Subcutaneous abdominal adipose tissue (tissue), 5 donors: ENCODE measurements at regions not wholly inside any gene's neighbourhood (a gene's known extent, or its start where the extent isn't known, plus 50 kb on each side); places are given as distances from the start of the nearest gene placed in this dataset.

ENCODE experiments used
- H3K27ac ChIP-seq: one replicate; pipeline ENCODE4 v1.7.0; 2013; ENCODE audit warnings: low read depth, mild to moderate bottlenecking, inconsistent platforms, low read length, moderate library complexity
- H3K27me3 ChIP-seq, 5 donors: one replicate each; pipeline ENCODE4 v1.7.0; 2013; ENCODE audit warnings: low read length in 5 of 5, inconsistent platforms in 1 of 5; ENCODE audit not compliant: control insufficient read depth in 5 of 5, insufficient read depth in 4 of 5
- H3K36me3 ChIP-seq, 5 donors: one replicate each; pipeline ENCODE4 v1.7.0; 2013; ENCODE audit warnings: low read length in 5 of 5; ENCODE audit not compliant: control insufficient read depth in 5 of 5, insufficient read depth in 5 of 5
- H3K4me1 ChIP-seq, 5 donors: one replicate each; pipeline ENCODE4 v1.7.0; 2013; ENCODE audit warnings: low read length in 5 of 5, mild to moderate bottlenecking in 3 of 5, moderate library complexity in 1 of 5; ENCODE audit not compliant: control insufficient read depth in 5 of 5, insufficient read depth in 5 of 5
- H3K4me3 ChIP-seq, 5 donors: one replicate each; pipeline ENCODE4 v1.7.0; 2013; ENCODE audit warnings: low read length in 5 of 5, low read depth in 1 of 5
- H3K9ac ChIP-seq, 5 donors: one replicate each; pipeline ENCODE4 v1.7.0; 2013; ENCODE audit warnings: low read length in 5 of 5, mild to moderate bottlenecking in 4 of 5, moderate library complexity in 3 of 5
- H3K9me3 ChIP-seq, 5 donors: one replicate each; pipeline ENCODE4 v1.7.0; 2013; ENCODE audit warnings: low read length in 5 of 5; ENCODE audit not compliant: control insufficient read depth in 5 of 5
- donor health status: healthy.
- donor health status: healthy.
- donor health status: healthy.
- donor health status: healthy.
- donor health status: healthy.

GRCh38 chrX:16431266-16431665, 218.7 kb upstream of the S100G start:
- no peak overlapping the region for H3K27ac ChIP-seq
- no peaks in the 10 kb centered on the region for H3K36me3 ChIP-seq
- peaks cover 0 to 11% (median 8%) of the 10 kb centered on the region in 5 donors for H3K27me3 ChIP-seq
- no peak overlapping the region for H3K9ac ChIP-seq
- no peaks in the 10 kb centered on the region for H3K4me1 ChIP-seq
- no peak overlapping the region for H3K4me3 ChIP-seq
- H3K9me3 ChIP-seq, result peaks cover 0 to 4% (median 0%) of the 10 kb centered on the region in 5 donors

- Histone ChIP-seq H3K27ac (no peak overlapping the region), H3K9me3 (peaks cover 0 to 4% (median 0%) of the 10 kb centered on the region in 5 donors), H3K4me3 (no peak overlapping the region), H3K27me3 (peaks cover 0 to 14% (median 9%) of the 10 kb centered on the region in 5 donors), H3K4me1 (no peaks in the 10 kb centered on the region), H3K9ac (no peak overlapping the region), H3K36me3 (no peaks in the 10 kb centered on the region)
Observed at GRCh38 chrX:16433021-16433420, 216.9 kb upstream of the S100G start.

- Histone ChIP-seq H3K36me3 (no peaks in the 10 kb centered on the region), H3K4me1 (no peaks in the 10 kb centered on the region), H3K27me3 (peaks cover 0 to 14% (median 9%) of the 10 kb centered on the region in 5 donors)
Observed at GRCh38 chrX:16435399-16435986, 214.5 kb upstream of the S100G start.

GRCh38 chrX:16436348-16437188, 213.4 kb upstream of the S100G start:
- Histone ChIP-seq H3K27me3 (peaks cover 0 to 12% (median 9%) of the 10 kb centered on the region in 5 donors), H3K9me3 (peaks cover 0 to 4% (median 0%) of the 10 kb centered on the region in 5 donors), H3K27ac (no peak overlapping the region), H3K4me3 (no peak overlapping the region), H3K4me1 (no peaks in the 10 kb centered on the region), H3K9ac (no peak overlapping the region), H3K36me3 (no peaks in the 10 kb centered on the region)

More at GRCh38 chrX:16435399-16435986, 214.5 kb upstream of the S100G start:
- Histone ChIP-seq H3K4me3 (no peak overlapping the region), H3K9me3 (peaks cover 0 to 4% (median 0%) of the 10 kb centered on the region in 5 donors), H3K9ac (no peak overlapping the region), H3K27ac (no peak overlapping the region)

DNA sequence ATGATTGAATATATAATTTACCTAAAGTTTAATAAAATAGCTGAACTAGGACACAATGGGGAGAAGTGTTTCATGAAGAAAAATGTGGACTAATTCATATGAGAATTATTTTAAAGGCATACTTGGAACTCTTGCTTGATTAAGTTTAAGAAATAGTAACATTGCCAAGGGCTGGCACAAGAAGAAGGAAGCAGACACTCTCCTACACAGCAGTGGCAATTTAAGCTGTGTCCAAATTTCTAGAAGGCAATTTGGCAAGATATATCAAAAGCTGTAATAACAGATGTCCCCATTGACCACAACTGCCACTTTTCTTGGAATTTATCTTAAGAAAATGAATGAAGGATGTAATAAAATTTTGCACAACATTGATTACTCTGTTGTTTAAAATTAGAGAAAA, 209.5 kb upstream of the S100G start:
- Histone ChIP-seq H3K36me3 (no peaks in the 10 kb centered on the region), H3K4me3 (no peak overlapping the region), H3K4me1 (no peaks in the 10 kb centered on the region), H3K27ac (no peak overlapping the region), H3K27me3 (peaks cover 0 to 11% (median 6%) of the 10 kb centered on the region in 5 donors), H3K9me3 (no peaks in the 10 kb centered on the region), H3K9ac (no peak overlapping the region)

DNA sequence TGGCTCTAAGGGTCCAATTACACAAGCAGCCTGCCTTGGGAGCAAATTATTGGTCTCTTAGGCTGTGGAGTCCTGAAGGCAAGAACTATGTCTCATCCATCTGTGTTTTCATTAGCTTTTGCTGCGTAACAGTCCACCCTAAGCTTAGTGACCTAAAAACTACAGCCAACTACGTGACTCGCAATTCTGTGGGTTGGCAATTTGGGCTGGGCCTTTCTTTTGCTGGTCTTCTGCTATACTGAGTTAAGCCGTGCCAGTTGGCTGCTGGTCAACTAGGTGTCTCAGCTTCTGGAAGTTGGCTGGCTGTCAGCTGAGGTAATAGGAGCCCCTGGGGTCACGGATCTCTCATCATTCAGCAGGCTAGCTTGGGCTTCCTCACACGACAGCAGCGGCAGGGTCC, 205.6 kb upstream of the S100G start:
- no peak overlapping the region for H3K27ac ChIP-seq
- H3K9me3 ChIP-seq, result no peaks in the 10 kb centered on the region
- H3K9ac ChIP-seq, result no peak overlapping the region

DNA sequence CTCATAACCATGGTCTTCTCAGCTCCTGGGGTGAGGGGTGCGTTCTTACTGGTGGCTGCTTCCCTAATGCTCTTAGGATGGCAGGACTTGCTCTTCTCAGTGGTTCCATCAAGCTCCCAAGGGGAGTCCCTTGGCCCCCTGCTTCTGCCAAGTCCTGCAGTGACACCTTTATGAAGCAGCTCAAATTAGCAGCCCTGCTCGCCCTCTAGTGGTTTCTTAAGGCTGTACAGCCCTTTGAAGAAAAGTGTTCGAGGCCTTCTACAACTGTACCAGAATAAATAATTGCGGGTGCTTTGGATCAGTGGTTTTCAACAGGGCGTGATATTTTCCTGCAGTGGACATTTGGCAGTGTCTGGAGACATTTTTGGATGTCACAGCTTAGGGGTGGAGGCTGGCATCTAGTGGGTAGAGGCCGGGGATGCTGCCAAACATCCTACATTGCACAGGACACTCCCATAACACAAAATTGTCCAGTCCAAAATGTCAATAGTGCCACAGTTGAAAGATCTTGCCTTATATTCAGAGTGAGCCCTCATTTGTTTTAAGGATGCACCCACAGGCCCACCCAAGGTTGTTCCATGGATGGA, 204.7 kb upstream of the S100G start:
- Histone ChIP-seq H3K9ac (no peak overlapping the region), H3K27me3 (peaks cover 0 to 8% (median 5%) of the 10 kb centered on the region in 5 donors), H3K36me3 (no peaks in the 10 kb centered on the region), H3K9me3 (no peaks in the 10 kb centered on the region), H3K4me1 (no peaks in the 10 kb centered on the region), H3K4me3 (no peak overlapping the region), H3K27ac (no peak overlapping the region)

More for the DNA sequence above, 205.6 kb upstream of the S100G start:
- H3K4me3 ChIP-seq, result no peak overlapping the region
- H3K27me3 ChIP-seq, result peaks cover 0 to 8% (median 5%) of the 10 kb centered on the region in 5 donors
- no peaks in the 10 kb centered on the region for H3K36me3 ChIP-seq
- no peaks in the 10 kb centered on the region for H3K4me1 ChIP-seq

DNA sequence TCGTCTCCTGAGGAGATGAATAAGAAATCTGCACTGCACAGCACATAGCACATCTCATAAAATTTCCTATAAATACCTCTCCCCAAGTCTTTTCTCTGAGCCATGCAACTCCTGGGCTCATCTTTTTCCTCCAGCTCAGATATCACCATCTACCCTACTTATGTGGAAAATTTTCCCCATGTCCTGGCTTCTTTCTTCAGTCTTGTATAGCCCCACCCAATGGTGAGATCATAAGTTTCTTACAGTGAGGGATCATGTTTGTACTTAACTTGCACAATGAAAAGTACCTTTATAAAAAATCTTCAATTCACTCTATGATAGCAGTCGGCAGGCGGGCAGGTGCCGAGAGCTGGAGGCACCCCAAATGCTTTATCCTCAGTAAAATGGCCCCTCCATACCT, 198.6 kb upstream of the S100G start:
- peaks cover 0 to 7% (median 3%) of the 10 kb centered on the region in 5 donors for H3K27me3 ChIP-seq
- no peak overlapping the region for H3K27ac ChIP-seq
- no peaks in the 10 kb centered on the region for H3K9me3 ChIP-seq

GRCh38 chrX:16454926-16455325, 195.0 kb upstream of the S100G start:
- peaks cover 0 to 9% (median 3%) of the 10 kb centered on the region in 5 donors for H3K27me3 ChIP-seq

More for the DNA sequence above, 198.6 kb upstream of the S100G start:
- Histone ChIP-seq H3K4me1 (no peaks in the 10 kb centered on the region), H3K9ac (no peak overlapping the region), H3K4me3 (no peak overlapping the region), H3K36me3 (no peaks in the 10 kb centered on the region)

GRCh38 chrX:16457239-16457638, 192.7 kb upstream of the S100G start:
- Histone ChIP-seq H3K9me3 (no peaks in the 10 kb centered on the region), H3K27me3 (peaks cover 0 to 9% (median 3%) of the 10 kb centered on the region in 5 donors), H3K4me1 (no peaks in the 10 kb centered on the region), H3K27ac (no peak overlapping the region), H3K9ac (no peak overlapping the region), H3K36me3 (no peaks in the 10 kb centered on the region), H3K4me3 (no peak overlapping the region)

More at GRCh38 chrX:16454926-16455325, 195.0 kb upstream of the S100G start:
- Histone ChIP-seq H3K9ac (no peak overlapping the region), H3K4me1 (no peaks in the 10 kb centered on the region), H3K4me3 (no peak overlapping the region), H3K27ac (no peak overlapping the region), H3K36me3 (no peaks in the 10 kb centered on the region), H3K9me3 (no peaks in the 10 kb centered on the region)
